ENCODE measurements at regions not wholly inside any gene's neighbourhood (a gene's known extent, or its start where the extent isn't known, plus 50 kb on each side); places are given as distances from the start of the nearest gene placed in this dataset.

- DNase-seq: no peak
- peaks cover 16% of the 10 kb centered on the region for H3K4me1 ChIP-seq
- H3K36me3 ChIP-seq: no peaks in the 10 kb centered on the region
- H3K4me3 ChIP-seq: no peak overlapping the region
- no peaks in the 10 kb centered on the region for H3K9me3 ChIP-seq (replicated peaks)
- no peak overlapping the region for H3K27ac ChIP-seq
- no peaks in the 10 kb centered on the region for H3K27me3 ChIP-seq
These were observed 130.0 kb upstream of the PTPN1 start for GRCh38 chr20:50379991-50380696.

- H3K36me3 ChIP-seq: no peaks in the 10 kb centered on the region
- no peak overlapping the region for H3K27ac ChIP-seq
- peaks cover 20% of the 10 kb centered on the region for H3K4me1 ChIP-seq
- DNase-seq: peak in 1 of 2 experiments; percentile 58
- no peaks in the 10 kb centered on the region for H3K9me3 ChIP-seq (replicated peaks)
- H3K27me3 ChIP-seq: no peaks in the 10 kb centered on the region
- H3K4me3 ChIP-seq: no peak overlapping the region
These were observed 129.5 kb upstream of the PTPN1 start for GRCh38 chr20:50380697-50381040.

DNA sequence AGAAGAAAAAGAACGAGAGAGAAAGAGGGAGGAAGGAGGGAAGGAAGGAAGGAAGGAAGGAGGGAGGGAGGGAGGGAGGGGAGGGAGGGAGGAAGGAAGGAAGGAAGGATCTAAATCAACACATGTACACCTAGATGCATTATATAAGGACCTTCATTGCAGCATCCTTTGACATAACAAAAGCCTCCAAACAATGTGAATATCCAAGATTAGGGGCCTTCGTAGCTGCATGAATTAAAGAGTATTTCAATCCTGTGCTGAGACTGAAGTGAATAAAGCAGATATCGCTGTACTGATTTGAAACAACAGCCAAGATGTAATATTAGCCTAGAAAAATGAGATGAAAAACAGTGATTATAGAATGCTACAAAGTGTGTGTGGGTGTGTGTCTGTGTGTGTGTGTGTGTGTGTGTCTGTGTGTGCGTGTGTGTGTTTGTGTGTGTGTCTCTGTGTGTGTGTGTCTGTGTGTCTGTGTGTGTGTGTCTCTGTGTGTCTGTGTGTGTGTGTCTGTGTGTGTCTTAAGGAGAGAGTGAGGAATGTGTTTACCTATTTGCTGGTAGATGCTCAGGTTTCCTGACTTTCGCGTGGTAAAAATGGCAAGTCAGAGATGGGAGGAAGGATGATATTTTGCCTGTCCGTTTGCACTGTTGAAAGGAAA lies 129.0 kb upstream of the PTPN1 start:
- Histone ChIP-seq H3K4me3 (no peak overlapping the region), H3K36me3 (no peaks in the 10 kb centered on the region), H3K4me1 (peaks cover 20% of the 10 kb centered on the region), H3K9me3 (replicated peaks) (no peaks in the 10 kb centered on the region), H3K27ac (no peak overlapping the region), H3K27me3 (no peaks in the 10 kb centered on the region)
- DNase-seq: no peak

DNA sequence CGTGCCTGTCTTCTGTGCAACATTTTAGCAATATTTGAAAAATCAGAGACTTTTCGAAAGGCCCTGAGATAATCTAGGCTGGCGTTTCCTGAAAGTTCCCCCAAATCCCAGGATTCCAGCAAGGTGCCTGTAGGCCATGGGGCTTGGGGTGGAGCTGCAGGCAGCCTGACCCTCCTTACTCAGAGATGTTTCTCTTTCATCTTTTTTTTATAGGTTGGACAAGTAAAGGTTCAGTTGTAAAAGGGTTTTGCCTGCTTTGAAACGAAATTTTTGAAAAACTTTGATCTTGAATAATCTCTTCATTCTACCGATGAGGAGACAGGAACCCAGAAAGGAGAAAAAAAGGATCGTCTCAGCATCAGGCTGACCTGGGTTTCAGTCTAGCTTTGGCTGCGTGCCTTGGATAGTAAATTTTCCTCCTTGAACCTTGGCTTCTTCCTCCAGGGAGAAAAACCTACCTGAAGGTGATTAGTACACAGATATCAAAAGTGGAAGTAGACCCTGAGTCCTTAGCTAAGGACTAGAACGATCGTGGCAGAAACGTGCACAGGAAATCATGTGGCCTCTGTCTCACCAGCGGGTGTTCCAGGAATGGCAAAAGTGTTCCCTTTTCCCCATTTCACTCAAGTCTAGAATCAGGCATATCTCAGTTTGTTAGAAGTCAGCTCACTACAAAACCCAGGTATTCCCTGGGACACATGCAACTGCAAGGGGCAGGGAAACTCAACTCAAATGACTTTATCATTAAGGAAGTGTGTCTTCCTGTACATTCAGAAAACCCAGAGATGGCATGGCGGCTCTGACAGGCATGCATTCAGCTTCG lies 128.2 kb upstream of the PTPN1 start:
- no peaks in the 10 kb centered on the region for H3K9me3 ChIP-seq (replicated peaks)
- no peak for DNase-seq
- H3K27ac ChIP-seq: no peak overlapping the region
- H3K27me3 ChIP-seq: no peaks in the 10 kb centered on the region
- peaks cover 17% of the 10 kb centered on the region for H3K4me1 ChIP-seq
- H3K4me3 ChIP-seq: no peak overlapping the region
- H3K36me3 ChIP-seq: no peaks in the 10 kb centered on the region

DNA sequence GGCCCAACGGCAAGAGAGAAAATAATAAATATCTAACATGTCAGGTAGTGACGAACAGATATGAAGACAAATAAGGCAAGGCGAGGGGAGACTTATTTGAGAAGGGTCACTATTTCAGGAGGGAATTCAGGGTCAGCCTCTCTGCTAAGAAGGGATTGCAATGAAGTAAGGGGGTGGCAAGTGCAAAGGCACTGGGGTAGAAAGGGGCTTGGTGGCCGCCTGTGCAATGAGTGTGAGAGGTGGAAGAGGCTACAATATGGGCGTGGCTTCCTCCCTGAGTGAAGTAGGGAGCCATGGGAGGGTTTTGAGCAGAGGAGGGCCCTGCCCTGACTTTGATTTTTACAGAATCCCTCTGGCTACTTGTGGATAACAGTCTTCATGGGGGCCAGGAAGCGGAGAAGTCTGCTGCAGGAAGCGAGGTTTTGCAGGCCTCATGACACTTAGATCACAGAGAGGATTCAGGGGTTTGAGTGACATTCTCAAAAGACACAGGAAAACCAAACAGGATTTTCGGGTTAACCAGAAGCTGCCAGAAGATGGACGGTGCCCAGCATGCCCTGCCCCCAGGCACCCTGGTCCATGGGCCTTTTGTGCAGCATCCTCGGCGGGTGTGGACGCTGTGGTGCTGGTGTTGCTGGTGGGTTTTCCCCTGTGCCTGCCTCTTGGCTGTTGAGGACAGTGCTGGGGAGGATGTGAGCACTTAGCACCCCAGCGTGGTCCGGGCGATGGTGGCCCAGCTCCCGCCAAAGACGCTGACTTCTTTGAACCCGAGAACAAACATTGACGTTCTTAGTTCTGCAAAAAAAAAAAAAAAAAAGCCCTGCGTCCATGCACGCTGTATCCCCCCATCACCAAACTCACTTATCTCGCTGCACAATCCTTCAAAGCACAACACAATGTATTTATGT lies 124.2 kb upstream of the PTPN1 start:
- Histone ChIP-seq H3K27me3 (peaks cover 7% of the 10 kb centered on the region; the same call in 1 of the 2 replicates), H3K4me1 (peaks cover 6% of the 10 kb centered on the region; the same call in 1 of the 2 replicates)

GRCh38 chr20:50386641-50386960 lies 123.6 kb upstream of the PTPN1 start:
- H3K27ac ChIP-seq: no peak overlapping the region
- no peak overlapping the region for H3K4me3 ChIP-seq
- H3K9me3 ChIP-seq (replicated peaks): no peaks in the 10 kb centered on the region
- DNase-seq: no peak
- no peaks in the 10 kb centered on the region for H3K36me3 ChIP-seq
- peaks cover 6% of the 10 kb centered on the region; the same call in 1 of the 2 replicates for H3K4me1 ChIP-seq
- H3K27me3 ChIP-seq: peaks cover 7% of the 10 kb centered on the region; the same call in 1 of the 2 replicates

More for the DNA sequence above, 124.2 kb upstream of the PTPN1 start:
- DNase-seq: no peak
- no peaks in the 10 kb centered on the region for H3K36me3 ChIP-seq
- H3K27ac ChIP-seq: no peak overlapping the region
- no peak overlapping the region for H3K4me3 ChIP-seq
- no peaks in the 10 kb centered on the region for H3K9me3 ChIP-seq (replicated peaks)

DNA sequence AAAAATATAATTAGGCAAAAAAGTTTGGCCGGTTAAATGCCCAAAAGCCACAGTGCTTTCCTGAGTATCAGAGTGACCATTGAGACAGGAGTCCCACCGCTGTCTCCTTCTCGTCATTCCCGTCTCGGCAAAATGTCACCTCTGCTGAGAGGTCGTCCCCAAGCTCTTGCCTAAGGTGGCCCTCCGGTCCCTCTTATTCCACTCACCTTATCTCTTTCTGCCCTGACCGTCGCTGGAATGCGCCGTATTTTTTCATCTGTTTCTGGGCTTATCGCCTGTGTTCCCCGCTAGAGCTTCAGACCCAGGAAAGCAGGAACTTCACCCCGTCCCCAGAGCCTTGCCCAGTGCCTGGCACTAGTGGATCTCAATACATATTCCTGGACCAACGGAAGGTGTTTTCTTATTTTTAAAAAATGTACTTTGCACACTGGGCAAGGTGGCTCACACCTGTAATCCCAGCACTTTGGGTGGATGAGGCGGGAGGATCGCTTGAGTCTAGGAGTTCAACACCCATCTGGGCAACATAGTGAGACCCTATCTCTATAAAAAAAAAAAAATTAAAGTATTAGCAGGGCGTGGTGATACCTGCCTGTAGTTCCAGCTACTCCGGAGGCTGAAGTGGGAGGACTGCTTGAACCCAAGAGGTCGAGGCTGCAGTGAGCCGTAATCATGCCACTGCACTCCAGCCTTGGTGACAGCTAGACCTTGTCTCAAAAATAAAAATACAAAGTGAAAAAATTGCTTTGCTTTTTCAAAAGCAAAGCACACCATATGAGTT lies 122.8 kb upstream of the PTPN1 start:
- Histone ChIP-seq H3K9me3 (replicated peaks) (no peaks in the 10 kb centered on the region), H3K27me3 (peaks cover 8% of the 10 kb centered on the region), H3K36me3 (no peaks in the 10 kb centered on the region), H3K4me3 (no peak overlapping the region), H3K27ac (no peak overlapping the region), H3K4me1 (peaks cover 6% of the 10 kb centered on the region; the same call in 1 of the 2 replicates)
- DNase-seq: no peak

DNA sequence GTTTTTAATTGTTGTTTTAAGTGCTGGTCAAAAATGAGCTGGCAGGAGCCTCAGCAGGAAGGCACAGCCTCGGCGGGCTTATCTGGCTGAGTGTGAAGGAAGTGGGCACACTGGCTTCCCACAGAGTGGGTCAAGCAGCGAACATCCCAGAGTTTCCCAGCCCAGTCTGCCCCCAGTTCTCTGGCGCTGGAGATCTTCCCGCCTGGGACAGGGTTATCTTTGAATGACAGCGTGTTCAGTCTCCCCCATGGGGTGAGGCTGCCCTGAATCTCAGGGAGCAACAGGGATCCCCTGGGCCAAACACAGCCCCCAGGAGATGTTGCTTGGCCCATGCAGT lies 122.2 kb upstream of the PTPN1 start:
- DNase-seq: no peak

GRCh38 chr20:50388733-50389437 lies 121.3 kb upstream of the PTPN1 start:
- H3K9me3 ChIP-seq (replicated peaks): no peaks in the 10 kb centered on the region
- DNase-seq: no peak
- H3K4me1 ChIP-seq: peaks cover 6% of the 10 kb centered on the region; the same call in 1 of the 2 replicates
- H3K27ac ChIP-seq: no peak overlapping the region
- no peak overlapping the region for H3K4me3 ChIP-seq
- H3K27me3 ChIP-seq: peaks cover 12% of the 10 kb centered on the region
- no peaks in the 10 kb centered on the region for H3K36me3 ChIP-seq

More for the DNA sequence above, 122.2 kb upstream of the PTPN1 start:
- H3K4me1 ChIP-seq: peaks cover 6% of the 10 kb centered on the region; the same call in 1 of the 2 replicates
- H3K27me3 ChIP-seq: peaks cover 12% of the 10 kb centered on the region
- no peaks in the 10 kb centered on the region for H3K9me3 ChIP-seq (replicated peaks)
- H3K27ac ChIP-seq: no peak overlapping the region
- H3K4me3 ChIP-seq: no peak overlapping the region
- no peaks in the 10 kb centered on the region for H3K36me3 ChIP-seq

DNA sequence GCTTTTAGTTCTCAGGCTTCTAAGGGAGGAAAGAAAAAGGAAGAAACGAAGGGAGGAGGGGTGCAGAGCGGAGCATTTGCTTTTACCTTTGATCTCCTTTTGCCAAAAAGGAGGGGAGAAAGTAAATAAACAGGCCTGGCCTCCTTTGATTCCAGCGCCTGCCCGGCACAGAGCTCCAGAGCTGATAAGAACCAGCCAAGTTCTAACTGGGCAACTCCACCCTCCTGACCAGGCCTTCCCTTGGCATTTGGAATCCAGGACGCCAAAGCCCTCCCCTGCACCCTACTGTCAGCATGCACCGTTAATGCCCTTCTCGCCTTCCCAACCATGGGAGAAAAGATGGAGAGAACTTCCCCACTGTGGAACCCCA lies 120.8 kb upstream of the PTPN1 start:
- Histone ChIP-seq H3K27me3 (peaks cover 12% of the 10 kb centered on the region), H3K27ac (no peak overlapping the region), H3K4me1 (peaks cover 6% of the 10 kb centered on the region; the same call in 1 of the 2 replicates), H3K4me3 (no peak overlapping the region), H3K36me3 (no peaks in the 10 kb centered on the region), H3K9me3 (replicated peaks) (no peaks in the 10 kb centered on the region)
- DNase-seq: no peak

DNA sequence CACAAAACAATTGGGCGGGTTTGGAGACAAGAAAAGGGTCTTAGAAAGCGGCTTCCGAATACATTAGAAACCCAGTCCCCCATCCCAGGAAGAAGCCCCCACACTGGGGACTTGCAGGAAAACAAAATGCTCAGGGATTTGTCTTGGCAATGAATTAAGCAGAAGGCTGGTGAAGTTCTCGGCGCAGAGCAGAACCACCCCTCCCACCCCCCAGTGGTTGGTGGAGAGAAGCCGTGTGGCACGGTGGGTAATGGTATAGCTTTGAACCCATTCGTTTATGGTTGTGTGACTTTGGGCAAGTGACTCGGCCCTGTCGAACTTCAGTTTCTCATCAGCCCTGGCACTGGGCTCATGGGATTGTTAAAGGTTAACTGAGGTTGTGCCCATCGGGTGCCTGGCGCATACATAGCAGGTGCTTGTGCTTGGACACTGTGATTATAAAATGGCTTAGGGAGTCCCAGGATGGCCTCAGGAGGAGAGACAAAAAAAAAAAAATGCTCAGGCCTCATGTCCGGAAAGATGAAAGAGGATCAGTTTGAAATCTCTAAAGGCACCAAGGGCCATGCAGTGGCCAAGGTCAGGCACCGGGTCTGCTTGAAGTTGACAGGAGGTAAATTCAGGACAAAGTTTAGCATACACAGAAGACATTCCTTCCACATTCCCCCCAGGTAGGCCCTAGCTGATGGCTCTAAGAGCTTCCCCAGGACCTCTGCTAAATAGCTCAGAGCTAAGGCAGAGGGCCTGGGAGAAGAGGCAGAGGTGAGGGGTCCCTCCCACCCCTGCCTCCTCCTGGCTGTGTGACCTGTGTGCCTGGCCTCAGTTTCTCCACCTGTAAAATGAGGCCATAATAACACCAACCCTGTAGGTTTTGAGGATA lies 120.1 kb upstream of the PTPN1 start:
- no peaks in the 10 kb centered on the region for H3K36me3 ChIP-seq
- DNase-seq: no peak
- H3K9me3 ChIP-seq (replicated peaks): no peaks in the 10 kb centered on the region
- peaks cover 16% of the 10 kb centered on the region for H3K27me3 ChIP-seq
- no peak overlapping the region for H3K4me3 ChIP-seq
- H3K27ac ChIP-seq: no peak overlapping the region
- peaks cover 6% of the 10 kb centered on the region; the same call in 1 of the 2 replicates for H3K4me1 ChIP-seq

DNA sequence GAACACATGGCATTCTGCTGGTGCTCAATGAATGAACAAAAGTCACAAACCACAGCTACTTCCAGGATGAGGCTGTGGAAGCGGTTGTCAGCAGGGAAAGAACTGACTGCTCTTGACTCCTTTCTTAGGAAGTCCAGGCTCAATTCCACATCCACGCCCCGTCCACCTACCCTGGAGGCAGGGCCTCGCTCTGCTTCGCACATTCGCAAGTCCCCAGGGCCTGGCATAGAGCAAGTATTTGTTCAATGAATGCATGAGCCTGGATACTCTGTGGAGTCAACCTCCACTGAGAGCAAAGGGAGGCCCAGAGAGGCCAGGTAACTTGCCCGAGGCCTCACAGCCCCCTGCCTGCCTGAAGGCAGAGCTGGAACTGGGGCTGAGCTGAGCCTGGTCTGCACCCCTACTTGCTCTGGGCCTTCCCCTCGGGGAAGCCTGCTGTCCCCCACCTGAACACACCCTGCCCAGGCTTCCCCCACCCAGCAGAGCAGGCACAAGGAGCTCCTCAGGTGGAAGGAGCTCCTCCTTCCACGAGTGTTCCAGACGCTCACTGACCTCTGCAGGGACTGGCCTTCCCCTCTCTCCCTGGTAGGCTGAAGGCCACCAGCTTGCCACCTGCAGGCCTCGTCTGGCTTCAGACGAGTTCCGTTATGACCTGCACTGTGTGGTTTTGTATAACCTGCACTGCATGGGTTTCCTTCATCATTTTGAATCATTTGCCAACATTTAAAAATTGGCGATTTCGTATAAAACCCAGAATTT lies 119.3 kb upstream of the PTPN1 start:
- H3K27ac ChIP-seq: no peak overlapping the region
- no peaks in the 10 kb centered on the region for H3K9me3 ChIP-seq (replicated peaks)
- no peak overlapping the region for H3K4me3 ChIP-seq
- no peaks in the 10 kb centered on the region for H3K36me3 ChIP-seq
- H3K27me3 ChIP-seq: peaks cover 24% of the 10 kb centered on the region
- DNase-seq: no peak
- no peaks in the 10 kb centered on the region for H3K4me1 ChIP-seq

Measured in SJCRH30 (cell line).